K562 (cell line): ENCODE measurements at regions not wholly inside any gene's neighbourhood (a gene's known extent, or its start where the extent isn't known, plus 50 kb on each side); places are given as distances from the start of the nearest gene placed in this dataset. TPM values are rescaled to one million over a fixed set of nuclear protein-coding genes. Genes with fewer than 3 reads are reported as not detected.
"Not testable (repeated sequence)": the region's sequence is repeated elsewhere in the genome, so short reads cannot be mapped to it uniquely, and the experiment has no call there.

Source experiments
- ATAC-seq: fragments of 200-7000 bp; cut with Tn5 transposase; 3 replicates; pipeline ENCODE4 v1.9.1; 2020; ENCODE audit warnings: moderate library complexity
- BruUV-seq: library from RNA; stranded (reverse); fragments of 400-500 nt; replicated peaks from 2 replicates; lab custom pipeline; 2021; lab: Mats Ljungman, UMichigan
- CTCF ChIA-PET: fragments of 300-600 bp; formaldehyde crosslinking; extraction: SDS; loops from one replicate; lab custom pipeline; 2021; ENCODE audit warnings: low intra/inter-chr PET ratio; lab: Yijun Ruan, JAX
- POLR2A ChIA-PET: fragments of 300-600, 350-650 bp; sonication (Branson Sonifier 250); formaldehyde crosslinking; extraction: SDS; loops from one replicate; lab custom pipeline; 2021; ENCODE audit warnings: antibody characterized with exemption, inconsistent platforms; lab: Yijun Ruan, JAX
- DNase-seq, 4 experiments: peaks; one replicate each; pipeline versions ENCODE4 v3.0.0 to v3.0.0-alpha.2; 2011 to 2018; ENCODE audit warnings: low spot score in 3 of 4, mixed read lengths in 3 of 4; ENCODE audit errors: extremely low read depth in 1 of 4
- FAIRE-seq: peaks from 2 replicates; lab custom pipeline; 2011; peaks lifted over from hg19 to GRCh38; lab: Jason Lieb, UNC
- H2AFZ ChIP-seq: 2 replicates; pipeline ENCODE4 v1.6.0; 2011; ENCODE audit warnings: low read depth, low read length, control low read depth, inconsistent platforms
- H3K27ac ChIP-seq: fragments of 200-600 bp; 3 replicates; pipeline ENCODE4 v1.8.0; 2011; ENCODE audit warnings: low read depth, mild to moderate bottlenecking, control low read depth, inconsistent platforms, low read length, moderate library complexity, mixed read lengths; ENCODE audit errors: extremely low read depth
- H3K27me3 ChIP-seq, 2 experiments: fragments of 300-600 bp in 1 of 2; 2 replicates in 1 of 2; 3 replicates in 1 of 2; pipeline versions ENCODE4 v1.6.0 to v1.8.0; 2011; ENCODE audit warnings: inconsistent platforms in 2 of 2, low read length in 2 of 2, mild to moderate bottlenecking in 1 of 2, mixed read lengths in 1 of 2, moderate library complexity in 1 of 2; ENCODE audit not compliant: control insufficient read depth in 2 of 2, insufficient read depth in 2 of 2
- H3K36me3 ChIP-seq: fragments of 300-600 bp; 3 replicates; pipeline ENCODE4 v1.8.0; 2011; ENCODE audit warnings: mild to moderate bottlenecking, low read length, inconsistent platforms; ENCODE audit not compliant: control insufficient read depth, insufficient read depth
- H3K4me1 ChIP-seq, 2 experiments: fragments of 200-600 bp in 1 of 2; replicated peaks in 1 of 2; 2 replicates in 1 of 2; 3 replicates in 1 of 2; pipeline versions ENCODE4 v1.5.1 to v1.8.0; 2011; ENCODE audit warnings: inconsistent platforms in 2 of 2, low read length in 2 of 2, mild to moderate bottlenecking in 1 of 2, mixed read lengths in 1 of 2, moderate library complexity in 1 of 2; ENCODE audit not compliant: control insufficient read depth in 2 of 2, insufficient read depth in 2 of 2
- H3K4me2 ChIP-seq: 2 replicates; pipeline ENCODE4 v1.6.1; 2011; ENCODE audit warnings: low read length, control low read depth, inconsistent platforms, mixed read lengths; ENCODE audit not compliant: insufficient read depth
- H3K4me3 ChIP-seq: fragments of 200-600 bp; sonication (generic), shearing (Covaris generic); 2 replicates; pipeline ENCODE4 v1.5.1; 2016; ENCODE audit warnings: control low read depth, inconsistent platforms
- H3K79me2 ChIP-seq: fragments of 200-600 bp; 3 replicates; pipeline ENCODE4 v1.8.0; 2011; ENCODE audit warnings: low read length, inconsistent platforms; ENCODE audit not compliant: control insufficient read depth, insufficient read depth
- H3K9ac ChIP-seq, 2 experiments: 2 replicates each; pipeline versions ENCODE4 v1.6.0 to v1.6.1; 2011; ENCODE audit warnings: low read depth in 2 of 2, low read length in 2 of 2, control low read depth in 1 of 2, inconsistent platforms in 1 of 2, mild to moderate bottlenecking in 1 of 2, mixed read lengths in 1 of 2; ENCODE audit not compliant: insufficient read depth in 1 of 2
- H3K9me1 ChIP-seq: one replicate; pipeline ENCODE4 v1.6.0; 2011; ENCODE audit warnings: inconsistent platforms, mild to moderate bottlenecking, low read length, moderate library complexity; ENCODE audit not compliant: control insufficient read depth, insufficient read depth
- H3K9me3 ChIP-seq: replicated peaks from 2 replicates; pipeline ENCODE4 v1.5.1; 2011; ENCODE audit warnings: low read depth, low read length, inconsistent platforms; ENCODE audit not compliant: control insufficient read depth, insufficient read depth
- H4K20me1 ChIP-seq: replicated peaks from 2 replicates; pipeline ENCODE4 v1.6.1; 2011; ENCODE audit warnings: low read length, inconsistent platforms, mixed read lengths; ENCODE audit not compliant: control insufficient read depth, insufficient read depth
- WGBS: fragments of 100-300 bp; shearing (Covaris generic); methylation state at CpG from one replicate; pipeline ENCODE4 v1.1.6; 2016; ENCODE audit warnings: low coverage, mixed read lengths; ENCODE audit not compliant: insufficient coverage; ENCODE audit errors: missing lambda C conversion rate; 5-methylcytosine and 5-hydroxymethylcytosine counted together
- in situ Hi-C: fragments of 300-500 bp; cut with MboI; formaldehyde crosslinking; loops from 4 replicates; pipeline ENCODE4 v1.15.0; 2018; ENCODE audit warnings: inconsistent platforms, mixed read lengths
- intact Hi-C: fragments of 100-400 bp; cut with micrococcal nuclease; formaldehyde crosslinking; loops from 2 replicates; pipeline ENCODE4 v1.14.2; 2022
- small RNA-seq: library from RNA; depleted of rRNA; stranded (forward); fragments of <200 nt; gene quantifications from one replicate; pipeline ENCODE3, GENCODE V24; 2014

GRCh38 chr9:60546990-60547389 is 367.2 kb upstream of the SPATA31A5 start:
- H2AFZ ChIP-seq, POLR2A ChIA-PET, H3K27me3 ChIP-seq, intact Hi-C loops, H3K27ac ChIP-seq, H3K4me2 ChIP-seq, ATAC-seq, H3K4me3 ChIP-seq, FAIRE-seq, H3K4me1 ChIP-seq, DNase-seq, H3K36me3 ChIP-seq, H3K9me3 ChIP-seq, H4K20me1 ChIP-seq, BruUV-seq, H3K79me2 ChIP-seq, H3K9ac ChIP-seq, in situ Hi-C loops, H3K9me1 ChIP-seq, CTCF ChIA-PET: not testable (repeated sequence)
- WGBS, result 2% methylated on average over 10 of the region's 18 CpGs

Small RNA genes in the stretch of these regions (small RNA-seq; reads per million reads assigned to genes)
- gene BX088702.1, result not detected
